ENCODE measurements at regions not wholly inside any gene's neighbourhood (a gene's known extent, or its start where the extent isn't known, plus 50 kb on each side); places are given as distances from the start of the nearest gene placed in this dataset.

DNA sequence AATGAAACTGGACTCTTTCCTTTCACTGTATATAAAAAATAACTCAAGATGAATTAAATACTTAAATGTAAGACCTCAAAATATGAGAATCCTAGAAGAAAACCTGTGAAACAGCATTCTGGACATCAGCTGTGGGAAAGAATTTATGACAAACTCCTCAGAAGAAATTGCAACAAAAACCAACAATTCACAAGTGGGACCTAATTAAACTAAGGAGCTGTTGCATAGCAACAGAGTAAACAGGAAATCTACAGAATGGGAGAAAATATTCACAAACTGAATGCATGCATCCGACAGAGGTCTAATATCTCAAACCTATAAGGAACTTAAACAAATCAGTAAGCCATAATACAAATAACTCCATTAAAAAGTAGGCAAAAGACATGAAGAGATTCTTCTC lies 851.7 kb upstream of the PCDH10 start:
- no peak for TF ChIP-seq ATF3 (IDR thresholded peaks at IDR 0.05)
- TF ChIP-seq JUND (IDR thresholded peaks at IDR 0.05), result no peak
- TF ChIP-seq, protein P1, sequence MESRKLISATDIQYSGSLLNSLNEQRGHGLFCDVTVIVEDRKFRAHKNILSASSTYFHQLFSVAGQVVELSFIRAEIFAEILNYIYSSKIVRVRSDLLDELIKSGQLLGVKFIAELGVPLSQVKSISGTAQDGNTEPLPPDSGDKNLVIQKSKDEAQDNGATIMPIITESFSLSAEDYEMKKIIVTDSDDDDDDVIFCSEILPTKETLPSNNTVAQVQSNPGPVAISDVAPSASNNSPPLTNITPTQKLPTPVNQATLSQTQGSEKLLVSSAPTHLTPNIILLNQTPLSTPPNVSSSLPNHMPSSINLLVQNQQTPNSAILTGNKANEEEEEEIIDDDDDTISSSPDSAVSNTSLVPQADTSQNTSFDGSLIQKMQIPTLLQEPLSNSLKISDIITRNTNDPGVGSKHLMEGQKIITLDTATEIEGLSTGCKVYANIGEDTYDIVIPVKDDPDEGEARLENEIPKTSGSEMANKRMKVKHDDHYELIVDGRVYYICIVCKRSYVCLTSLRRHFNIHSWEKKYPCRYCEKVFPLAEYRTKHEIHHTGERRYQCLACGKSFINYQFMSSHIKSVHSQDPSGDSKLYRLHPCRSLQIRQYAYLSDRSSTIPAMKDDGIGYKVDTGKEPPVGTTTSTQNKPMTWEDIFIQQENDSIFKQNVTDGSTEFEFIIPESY (IDR thresholded peaks at IDR 0.05), result no peak
- TF ChIP-seq RXRA (IDR thresholded peaks at IDR 0.05), result no peak
- TF ChIP-seq, protein P2, sequence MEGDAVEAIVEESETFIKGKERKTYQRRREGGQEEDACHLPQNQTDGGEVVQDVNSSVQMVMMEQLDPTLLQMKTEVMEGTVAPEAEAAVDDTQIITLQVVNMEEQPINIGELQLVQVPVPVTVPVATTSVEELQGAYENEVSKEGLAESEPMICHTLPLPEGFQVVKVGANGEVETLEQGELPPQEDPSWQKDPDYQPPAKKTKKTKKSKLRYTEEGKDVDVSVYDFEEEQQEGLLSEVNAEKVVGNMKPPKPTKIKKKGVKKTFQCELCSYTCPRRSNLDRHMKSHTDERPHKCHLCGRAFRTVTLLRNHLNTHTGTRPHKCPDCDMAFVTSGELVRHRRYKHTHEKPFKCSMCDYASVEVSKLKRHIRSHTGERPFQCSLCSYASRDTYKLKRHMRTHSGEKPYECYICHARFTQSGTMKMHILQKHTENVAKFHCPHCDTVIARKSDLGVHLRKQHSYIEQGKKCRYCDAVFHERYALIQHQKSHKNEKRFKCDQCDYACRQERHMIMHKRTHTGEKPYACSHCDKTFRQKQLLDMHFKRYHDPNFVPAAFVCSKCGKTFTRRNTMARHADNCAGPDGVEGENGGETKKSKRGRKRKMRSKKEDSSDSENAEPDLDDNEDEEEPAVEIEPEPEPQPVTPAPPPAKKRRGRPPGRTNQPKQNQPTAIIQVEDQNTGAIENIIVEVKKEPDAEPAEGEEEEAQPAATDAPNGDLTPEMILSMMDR (IDR thresholded peaks at IDR 0.05; ENCODE audit: low read depth, low read length, missing input control), result no peak
- TF ChIP-seq SP1 (IDR thresholded peaks at IDR 0.05), result no peak

Measured in liver (tissue), 3 donors.